CD1c-positive myeloid dendritic cell (primary cell): ENCODE measurements at regions not wholly inside any gene's neighbourhood (a gene's known extent, or its start where the extent isn't known, plus 50 kb on each side); places are given as distances from the start of the nearest gene placed in this dataset.
"Not testable (repeated sequence)": the region's sequence is repeated elsewhere in the genome, so short reads cannot be mapped to it uniquely, and the experiment has no call there.

Experiments
- DNase-seq: peaks from one replicate; pipeline ENCODE4 v3.0.0-alpha.2; 2016; ENCODE audit errors: extremely low spot score

GRCh38 chr7:120180221-120180620 is 92.8 kb upstream of the KCND2 start:
- no peak for DNase-seq

GRCh38 chr7:120181499-120181898 is 91.5 kb upstream of the KCND2 start:
- no peak for DNase-seq

- no peak for DNase-seq
These were observed 88.1 kb upstream of the KCND2 start for GRCh38 chr7:120184866-120185265.

- no peak for DNase-seq
These were observed 86.9 kb upstream of the KCND2 start for GRCh38 chr7:120185940-120186682.

- DNase-seq, result no peak
These were observed 86.3 kb upstream of the KCND2 start for GRCh38 chr7:120186688-120187087.

- no peak for DNase-seq
These were observed 83.4 kb upstream of the KCND2 start for GRCh38 chr7:120189623-120190022.

- DNase-seq, result no peak
These were observed 82.9 kb upstream of the KCND2 start for GRCh38 chr7:120190109-120190508.

- DNase-seq, result no peak
These were observed 82.4 kb upstream of the KCND2 start for GRCh38 chr7:120190566-120190965.

- DNase-seq, result not testable (repeated sequence)
These were observed 81.6 kb upstream of the KCND2 start for GRCh38 chr7:120191423-120191822.

GRCh38 chr7:120201290-120201689 is 71.7 kb upstream of the KCND2 start:
- no peak for DNase-seq

GRCh38 chr7:120205101-120205500 is 67.9 kb upstream of the KCND2 start:
- no peak for DNase-seq

- DNase-seq, result no peak
These were observed 65.9 kb upstream of the KCND2 start for GRCh38 chr7:120207037-120207436.

GRCh38 chr7:120215654-120216053 is 57.3 kb upstream of the KCND2 start:
- DNase-seq, result no peak

GRCh38 chr7:120216947-120217346 is 56.0 kb upstream of the KCND2 start:
- DNase-seq, result no peak

- DNase-seq, result no peak
These were observed 54.3 kb upstream of the KCND2 start for GRCh38 chr7:120218712-120219111.

- no peak for DNase-seq
These were observed 51.3 kb upstream of the KCND2 start for GRCh38 chr7:120221666-120222065.
